ENCODE measurements at regions not wholly inside any gene's neighbourhood (a gene's known extent, or its start where the extent isn't known, plus 50 kb on each side); places are given as distances from the start of the nearest gene placed in this dataset.

DNA sequence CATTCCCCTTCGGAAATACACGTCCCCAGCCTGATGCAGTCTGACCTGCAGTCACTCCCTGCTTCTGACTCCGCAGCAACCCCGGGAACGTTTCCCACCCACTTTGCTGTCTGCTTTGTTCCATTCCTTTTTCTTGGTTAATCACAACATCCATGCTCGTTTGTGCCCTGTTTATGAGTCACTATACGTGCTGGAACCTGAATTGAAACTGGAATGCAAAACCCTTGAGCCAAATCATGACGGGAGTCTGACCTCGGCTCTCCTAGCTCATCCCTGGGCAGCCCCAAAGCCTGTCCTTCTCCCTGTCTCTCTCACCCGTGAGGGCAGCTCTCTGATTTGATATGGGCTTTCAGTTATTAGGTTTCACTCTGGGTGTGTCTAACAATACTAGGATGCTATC, 57.1 kb upstream of the RNF152 start:
- DNase-seq (ENCODE audit: low read depth): no peak

DNA sequence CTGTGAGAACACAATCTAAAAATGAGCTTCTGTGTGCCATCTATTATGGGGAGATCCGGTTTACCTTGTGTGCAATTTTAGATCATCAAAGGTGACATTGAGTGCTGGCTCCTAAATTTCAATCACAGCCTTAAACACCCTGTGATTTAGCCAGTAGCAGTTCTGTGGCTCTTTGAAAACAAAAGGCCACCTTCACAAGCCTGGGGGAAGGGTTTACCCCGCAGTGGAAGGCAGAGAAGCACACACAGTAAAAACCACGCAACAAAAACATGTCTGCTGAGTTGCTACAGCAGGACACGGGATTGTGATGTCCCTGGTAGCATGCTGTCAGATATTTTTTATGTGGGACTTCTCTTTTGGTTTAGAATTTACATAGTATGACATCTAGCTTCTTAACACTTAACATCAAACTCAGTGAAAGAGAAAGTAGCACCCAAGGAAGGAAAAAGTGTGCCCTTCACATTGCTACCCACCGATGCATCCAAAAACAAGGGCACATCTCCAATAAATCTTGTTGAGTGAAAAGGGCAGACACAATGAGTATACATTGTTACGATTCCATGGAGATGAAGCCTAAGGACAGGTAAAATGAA, 56.1 kb upstream of the RNF152 start:
- DNase-seq (ENCODE audit: low read depth): no peak

DNA sequence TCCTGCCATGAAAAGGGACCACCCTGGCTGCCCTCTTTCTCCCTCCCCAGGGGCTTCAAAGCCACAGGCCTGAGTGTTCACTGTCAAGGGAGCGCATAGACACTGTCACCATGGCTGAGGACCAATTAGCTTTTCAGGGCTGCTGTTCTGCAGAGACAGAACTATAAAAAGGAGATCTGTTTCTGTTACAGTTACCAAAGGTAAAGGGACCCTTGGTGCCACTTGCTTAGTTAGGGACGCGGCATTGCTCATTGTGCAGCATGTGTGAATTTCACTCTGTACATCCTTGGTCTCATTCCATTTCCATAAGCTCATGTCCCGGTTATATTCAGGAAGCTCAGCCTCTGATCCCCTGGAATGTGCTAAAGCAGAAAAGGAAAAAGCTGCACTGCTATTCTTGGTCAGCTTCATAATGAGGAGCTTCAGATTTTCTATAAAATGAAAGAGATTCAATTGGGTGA, 55.5 kb upstream of the RNF152 start:
- DNase-seq (ENCODE audit: low read depth): no peak

GRCh38 chr18:61946449-61946848, 53.6 kb upstream of the RNF152 start:
- no peak for DNase-seq (ENCODE audit: low read depth)

- no peak for DNase-seq (ENCODE audit: low read depth)
Observed at GRCh38 chr18:61943175-61943964, 50.6 kb upstream of the RNF152 start.

Measured in forelimb muscle (tissue), 1 donor.